Brain microvascular endothelial cell (primary cell): ENCODE measurements at regions not wholly inside any gene's neighbourhood (a gene's known extent, or its start where the extent isn't known, plus 50 kb on each side); places are given as distances from the start of the nearest gene placed in this dataset.

Experiments
- DNase-seq: peaks from one replicate; pipeline ENCODE4 v3.0.0-alpha.2; 2020
- H3K27ac ChIP-seq: fragments of 250-450 bp; sonication (Bioruptor Pico); 2 replicates; pipeline ENCODE4 v1.5.1; 2020; ENCODE audit warnings: mild to moderate bottlenecking, moderate library complexity
- H3K27me3 ChIP-seq: fragments of 250-450 bp; sonication (Bioruptor Pico); replicated peaks from 2 replicates; pipeline ENCODE4 v1.5.1; 2020; ENCODE audit warnings: mild to moderate bottlenecking
- H3K36me3 ChIP-seq: fragments of 250-450 bp; sonication (Bioruptor Pico); replicated peaks from 2 replicates; pipeline ENCODE4 v1.5.1; 2020; ENCODE audit warnings: mild to moderate bottlenecking
- H3K4me3 ChIP-seq: 2 replicates; pipeline ENCODE4 v1.5.1; 2011; ENCODE audit warnings: low read depth, mild to moderate bottlenecking, control low read depth, low read length, moderate library complexity
- in situ Hi-C: cut with HindIII; loops from 2 replicates; pipeline ENCODE4 v1.10.0; 2017; ENCODE audit warnings: low sequenced_read_pairs, low pct_ligation_motif_present
- TF ChIP-seq, protein P1 (sequence below): IDR thresholded peaks from 2 replicates; pipeline ENCODE4 v1.5.1; 2011; ENCODE audit warnings: low read depth, mild to moderate bottlenecking, moderate library complexity, low read length, control low read depth, inconsistent platforms; ENCODE audit errors: missing control alignments

DNA sequence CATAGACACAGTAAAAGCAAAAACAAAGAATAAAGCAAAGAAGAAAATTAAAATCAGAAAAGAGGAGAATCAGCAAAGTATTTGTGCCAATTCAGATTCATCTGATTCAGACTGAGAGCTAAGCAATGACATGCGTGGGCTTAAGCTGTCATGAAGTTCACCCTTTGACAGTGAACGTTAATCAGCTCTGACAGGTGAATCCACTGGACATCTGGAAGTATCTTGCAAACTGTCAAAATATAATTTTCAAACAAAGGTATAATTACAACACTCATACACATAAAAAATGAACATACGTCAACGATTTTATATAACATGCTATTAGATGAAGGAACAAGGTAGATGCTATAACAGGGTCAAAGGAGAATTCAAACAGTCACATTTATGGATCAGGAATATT, 596.3 kb upstream of the SALL1 start:
- no peak overlapping the region for H3K4me3 ChIP-seq
- no peaks in the 10 kb centered on the region for H3K36me3 ChIP-seq
- DNase-seq, result no peak
- TF ChIP-seq, protein P1, sequence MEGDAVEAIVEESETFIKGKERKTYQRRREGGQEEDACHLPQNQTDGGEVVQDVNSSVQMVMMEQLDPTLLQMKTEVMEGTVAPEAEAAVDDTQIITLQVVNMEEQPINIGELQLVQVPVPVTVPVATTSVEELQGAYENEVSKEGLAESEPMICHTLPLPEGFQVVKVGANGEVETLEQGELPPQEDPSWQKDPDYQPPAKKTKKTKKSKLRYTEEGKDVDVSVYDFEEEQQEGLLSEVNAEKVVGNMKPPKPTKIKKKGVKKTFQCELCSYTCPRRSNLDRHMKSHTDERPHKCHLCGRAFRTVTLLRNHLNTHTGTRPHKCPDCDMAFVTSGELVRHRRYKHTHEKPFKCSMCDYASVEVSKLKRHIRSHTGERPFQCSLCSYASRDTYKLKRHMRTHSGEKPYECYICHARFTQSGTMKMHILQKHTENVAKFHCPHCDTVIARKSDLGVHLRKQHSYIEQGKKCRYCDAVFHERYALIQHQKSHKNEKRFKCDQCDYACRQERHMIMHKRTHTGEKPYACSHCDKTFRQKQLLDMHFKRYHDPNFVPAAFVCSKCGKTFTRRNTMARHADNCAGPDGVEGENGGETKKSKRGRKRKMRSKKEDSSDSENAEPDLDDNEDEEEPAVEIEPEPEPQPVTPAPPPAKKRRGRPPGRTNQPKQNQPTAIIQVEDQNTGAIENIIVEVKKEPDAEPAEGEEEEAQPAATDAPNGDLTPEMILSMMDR, result no peak
- in situ Hi-C loops, result no loop called here
- no peaks in the 10 kb centered on the region for H3K27me3 ChIP-seq
- H3K27ac ChIP-seq, result no peak overlapping the region

- DNase-seq, result no peak
- in situ Hi-C loops, result no loop called here
These were observed 583.1 kb upstream of the SALL1 start for GRCh38 chr16:51734220-51734619.

GRCh38 chr16:51733181-51733580, 582.1 kb upstream of the SALL1 start:
- no peaks in the 10 kb centered on the region for H3K27me3 ChIP-seq
- H3K4me3 ChIP-seq, result no peak overlapping the region
- in situ Hi-C loops, result no loop called here

More at GRCh38 chr16:51734220-51734619, 583.1 kb upstream of the SALL1 start:
- Histone ChIP-seq H3K36me3 (no peaks in the 10 kb centered on the region), H3K27ac (no peak overlapping the region), H3K27me3 (no peaks in the 10 kb centered on the region), H3K4me3 (no peak overlapping the region)
- TF ChIP-seq, protein P1, result no peak

GRCh38 chr16:51731160-51731559, 580.1 kb upstream of the SALL1 start:
- in situ Hi-C loops, result no loop called here
- H3K27me3 ChIP-seq, result no peaks in the 10 kb centered on the region
- H3K27ac ChIP-seq, result no peak overlapping the region
- no peak overlapping the region for H3K4me3 ChIP-seq
- no peak for DNase-seq
- TF ChIP-seq, protein P1, result no peak
- no peaks in the 10 kb centered on the region for H3K36me3 ChIP-seq

More at GRCh38 chr16:51733181-51733580, 582.1 kb upstream of the SALL1 start:
- H3K36me3 ChIP-seq, result no peaks in the 10 kb centered on the region
- TF ChIP-seq, protein P1, result no peak
- no peak overlapping the region for H3K27ac ChIP-seq
- DNase-seq, result no peak

GRCh38 chr16:51723036-51723724, 572.1 kb upstream of the SALL1 start:
- no peak overlapping the region for H3K27ac ChIP-seq
- no peak for DNase-seq
- H3K4me3 ChIP-seq, result no peak overlapping the region
- H3K36me3 ChIP-seq, result no peaks in the 10 kb centered on the region
- in situ Hi-C loops, result no loop called here
- H3K27me3 ChIP-seq, result no peaks in the 10 kb centered on the region
- TF ChIP-seq, protein P1, result no peak

GRCh38 chr16:51722467-51722866, 571.4 kb upstream of the SALL1 start:
- in situ Hi-C loops, result no loop called here
- no peaks in the 10 kb centered on the region for H3K27me3 ChIP-seq
- no peak overlapping the region for H3K4me3 ChIP-seq
- no peak overlapping the region for H3K27ac ChIP-seq
- TF ChIP-seq, protein P1, result no peak
- H3K36me3 ChIP-seq, result no peaks in the 10 kb centered on the region
- no peak for DNase-seq
